IMR-90 (cell line): ENCODE measurements at regions not wholly inside any gene's neighbourhood (a gene's known extent, or its start where the extent isn't known, plus 50 kb on each side); places are given as distances from the start of the nearest gene placed in this dataset.

Experiments used
- BHLHE40 ChIP-seq: fragments of 150-350 bp; IDR thresholded peaks from 2 replicates; pipeline ENCODE4 v1.6.1; 2016; ENCODE audit warnings: mild to moderate bottlenecking, low read depth, low read length
- CEBPB ChIP-seq: IDR thresholded peaks from 2 replicates; pipeline ENCODE4 v1.6.1; 2012; ENCODE audit warnings: low read depth, low read length, improper control_type of control experiment
- CHD1 ChIP-seq: IDR thresholded peaks from 2 replicates; pipeline ENCODE4 v1.6.1; 2012; ENCODE audit warnings: low read depth, low read length, improper control_type of control experiment
- CTCF ChIP-seq: conservative IDR thresholded peaks from 2 replicates; pipeline ENCODE4 v1.5.1; 2012; ENCODE audit warnings: mild to moderate bottlenecking, low read depth, low read length, improper control_type of control experiment
- POLR2A ChIP-seq: IDR thresholded peaks from 2 replicates; pipeline ENCODE4 v1.6.1; 2012; ENCODE audit warnings: mild to moderate bottlenecking, low read depth, low read length
- RAD21 ChIP-seq: IDR thresholded peaks from 2 replicates; pipeline ENCODE4 v1.6.1; 2012; ENCODE audit warnings: low read length, improper control_type of control experiment
- RCOR1 ChIP-seq: IDR thresholded peaks from 2 replicates; pipeline ENCODE4 v1.6.1; 2012; ENCODE audit warnings: mild to moderate bottlenecking, low read length, improper control_type of control experiment; ENCODE audit not compliant: insufficient replicate concordance
- SMC3 ChIP-seq: fragments of 150-350 bp; IDR thresholded peaks from 2 replicates; pipeline ENCODE4 v1.6.1; 2016; ENCODE audit warnings: low read depth, mild to moderate bottlenecking, antibody characterized with exemption, low read length, moderate library complexity
- TF ChIP-seq, protein P1 (sequence below): fragments of 150-350 bp; IDR thresholded peaks from 2 replicates; pipeline ENCODE4 v1.6.1; 2016; ENCODE audit warnings: low read depth, mild to moderate bottlenecking, low read length, moderate library complexity, borderline replicate concordance

GRCh38 chr6:48512390-48512789 lies 401.4 kb upstream of the PTCHD4 start:
- no peak for TF ChIP-seq CEBPB
- no peak for TF ChIP-seq POLR2A
- TF ChIP-seq CTCF = no peak
- TF ChIP-seq RCOR1 = no peak
- no peak for TF ChIP-seq SMC3
- TF ChIP-seq, protein P1, sequence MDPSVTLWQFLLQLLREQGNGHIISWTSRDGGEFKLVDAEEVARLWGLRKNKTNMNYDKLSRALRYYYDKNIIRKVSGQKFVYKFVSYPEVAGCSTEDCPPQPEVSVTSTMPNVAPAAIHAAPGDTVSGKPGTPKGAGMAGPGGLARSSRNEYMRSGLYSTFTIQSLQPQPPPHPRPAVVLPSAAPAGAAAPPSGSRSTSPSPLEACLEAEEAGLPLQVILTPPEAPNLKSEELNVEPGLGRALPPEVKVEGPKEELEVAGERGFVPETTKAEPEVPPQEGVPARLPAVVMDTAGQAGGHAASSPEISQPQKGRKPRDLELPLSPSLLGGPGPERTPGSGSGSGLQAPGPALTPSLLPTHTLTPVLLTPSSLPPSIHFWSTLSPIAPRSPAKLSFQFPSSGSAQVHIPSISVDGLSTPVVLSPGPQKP = no peak
- TF ChIP-seq RAD21 = no peak
- no peak for TF ChIP-seq BHLHE40
- TF ChIP-seq CHD1 = no peak
